Activated T-helper 1 cell treated with Interleukin-2 at 50 U/mL for 16 hours (primary cell): ENCODE measurements at regions not wholly inside any gene's neighbourhood (a gene's known extent, or its start where the extent isn't known, plus 50 kb on each side); places are given as distances from the start of the nearest gene placed in this dataset.
"Not testable (repeated sequence)": the region's sequence is repeated elsewhere in the genome, so short reads cannot be mapped to it uniquely, and the experiment has no call there.

Experiments
- DNase-seq: peaks from one replicate; pipeline ENCODE4 v3.0.0-alpha.2; 2020; ENCODE audit warnings: low read depth

- no peak for DNase-seq
Measured at GRCh38 chr21:17185674-17186073, 327.2 kb upstream of the CXADR start.

GRCh38 chr21:17189963-17190362, 322.9 kb upstream of the CXADR start:
- no peak for DNase-seq

DNA sequence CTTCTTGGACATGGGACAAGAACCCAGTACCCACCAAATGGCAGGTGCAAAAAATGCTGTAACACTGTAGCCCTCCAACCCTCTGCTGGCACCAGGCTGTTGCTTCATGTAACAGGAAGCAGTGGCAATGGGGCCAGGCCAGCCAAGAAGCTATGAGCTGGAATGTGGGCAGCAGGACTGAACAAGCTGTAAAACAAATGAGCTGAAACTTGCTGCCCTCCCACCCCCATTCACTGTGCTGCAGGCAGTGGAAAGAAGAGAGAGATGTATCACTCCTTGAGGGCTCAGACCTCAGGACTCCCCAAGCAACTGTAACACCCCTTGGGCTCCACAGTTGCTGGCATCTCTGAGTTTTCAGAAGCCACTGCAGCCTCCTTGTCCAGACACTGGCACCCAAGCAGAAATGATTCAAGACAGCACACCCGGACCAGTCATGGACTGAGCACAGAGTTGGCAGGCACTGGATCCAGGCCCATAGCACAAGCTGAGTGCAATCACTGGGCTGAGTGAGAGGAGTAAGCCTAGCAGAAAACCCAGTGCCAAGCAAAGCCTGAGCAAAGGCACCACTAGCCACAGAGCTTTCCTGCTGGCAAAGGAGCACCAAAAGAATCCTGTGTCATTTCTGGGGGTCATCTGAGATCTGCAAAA, 321.4 kb upstream of the CXADR start:
- DNase-seq: no peak

DNA sequence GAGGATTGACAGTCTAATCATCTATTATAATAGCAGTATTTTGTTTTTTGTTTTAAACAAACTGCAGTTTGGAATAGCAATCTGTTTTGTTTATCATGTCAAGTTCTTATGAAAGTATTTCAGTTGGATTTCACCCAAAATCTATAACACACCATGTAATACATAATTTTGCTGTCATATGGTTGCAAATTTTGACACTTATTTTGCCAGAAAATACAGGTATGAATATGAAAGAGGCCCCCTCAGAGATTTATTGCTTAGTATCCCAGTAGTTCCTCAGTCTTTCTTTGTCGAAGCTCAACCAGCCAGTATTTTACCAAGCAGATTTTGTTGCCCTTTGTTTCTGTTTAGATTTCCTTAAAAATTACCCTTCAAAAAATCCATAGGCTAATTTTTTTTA, 317.5 kb upstream of the CXADR start:
- DNase-seq: no peak

GRCh38 chr21:17195976-17196375, 316.9 kb upstream of the CXADR start:
- DNase-seq: no peak

DNA sequence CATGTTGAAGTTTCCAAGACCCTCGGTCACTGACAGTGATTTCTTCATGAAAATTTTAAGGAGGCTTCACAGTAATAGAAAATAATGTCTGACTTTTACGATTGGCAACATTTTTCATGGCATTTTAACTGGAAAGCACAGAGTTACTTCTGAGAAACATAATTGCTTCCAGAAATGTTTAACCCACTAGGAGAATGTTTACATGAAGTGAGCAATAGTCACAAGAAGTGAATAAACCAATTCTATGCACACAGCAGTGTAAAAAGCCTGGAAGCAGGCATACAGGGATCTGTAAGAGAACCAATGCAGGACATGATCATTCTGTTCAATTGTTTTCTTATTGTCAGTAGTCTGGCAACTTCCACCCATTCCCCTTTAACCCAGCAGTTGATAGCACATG, 316.2 kb upstream of the CXADR start:
- DNase-seq: no peak

DNA sequence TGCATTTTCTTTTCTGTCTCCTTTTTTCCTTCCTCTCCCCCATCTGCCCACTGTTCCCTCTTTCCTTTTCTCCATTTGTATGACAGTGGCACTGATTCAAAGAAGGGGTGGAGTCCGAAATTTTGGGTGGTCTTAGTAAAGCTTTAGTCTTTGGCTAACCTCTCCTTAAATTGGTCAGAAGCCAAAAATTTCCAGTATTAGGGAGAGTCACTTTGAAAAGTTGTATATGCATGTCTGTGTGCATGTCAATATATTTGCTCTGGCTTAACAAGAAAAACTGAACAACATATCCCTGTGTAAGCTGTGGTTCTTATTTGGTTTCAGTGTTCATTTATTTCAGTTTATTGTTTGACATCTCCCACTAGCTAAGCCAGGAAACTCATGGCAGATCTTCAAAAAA, 314.8 kb upstream of the CXADR start:
- no peak for DNase-seq

DNA sequence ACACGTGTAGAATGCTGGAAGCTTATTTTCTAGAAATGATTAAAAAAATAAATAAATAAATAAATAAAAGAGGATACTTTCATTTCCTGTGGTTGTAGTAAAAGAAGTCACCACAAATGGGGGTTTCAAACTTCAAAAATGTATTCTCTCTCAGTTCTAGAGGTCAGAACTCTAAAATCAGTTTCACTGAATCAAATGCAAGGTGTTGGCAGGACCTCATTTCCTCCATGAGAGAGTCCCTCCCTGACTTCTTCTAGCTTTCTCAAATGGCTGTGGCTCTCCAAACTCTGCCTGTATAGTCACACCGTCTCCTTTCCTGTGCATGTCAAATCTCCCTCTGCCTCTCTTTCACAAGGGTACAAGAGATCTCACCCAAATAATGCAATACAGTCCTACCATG, 312.6 kb upstream of the CXADR start:
- no peak for DNase-seq

GRCh38 chr21:17201741-17202260, 311.0 kb upstream of the CXADR start:
- DNase-seq: no peak

GRCh38 chr21:17214801-17215200, 298.0 kb upstream of the CXADR start:
- no peak for DNase-seq

- not testable (repeated sequence) for DNase-seq
Measured at GRCh38 chr21:17219050-17219449, 293.8 kb upstream of the CXADR start.

- no peak for DNase-seq
Measured at GRCh38 chr21:17231124-17231523, 281.7 kb upstream of the CXADR start.

GRCh38 chr21:17231771-17232170, 281.1 kb upstream of the CXADR start:
- DNase-seq: no peak

- no peak for DNase-seq
Measured at GRCh38 chr21:17238468-17238867, 274.4 kb upstream of the CXADR start.

DNA sequence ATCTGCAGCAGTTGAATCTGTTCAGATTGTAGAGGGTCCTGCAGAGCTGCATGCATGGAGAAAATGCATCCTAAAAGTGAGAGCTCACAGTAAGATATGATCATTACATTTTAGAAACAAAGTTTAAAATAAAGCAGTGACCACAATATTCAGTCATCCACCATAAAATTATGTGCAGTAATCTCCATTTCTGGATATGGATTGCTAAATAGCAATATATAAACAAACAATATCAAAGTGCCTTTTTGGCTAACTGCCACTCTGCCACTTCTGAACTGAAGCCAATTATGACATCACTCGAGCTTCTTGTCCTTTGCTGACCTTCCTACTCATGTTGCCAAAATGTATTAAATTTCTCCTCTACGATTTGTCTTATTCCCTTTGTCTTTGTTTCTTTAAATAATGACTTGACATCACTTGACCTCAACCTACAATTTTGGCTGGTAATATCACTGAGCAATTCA, 262.0 kb upstream of the CXADR start:
- no peak for DNase-seq

DNA sequence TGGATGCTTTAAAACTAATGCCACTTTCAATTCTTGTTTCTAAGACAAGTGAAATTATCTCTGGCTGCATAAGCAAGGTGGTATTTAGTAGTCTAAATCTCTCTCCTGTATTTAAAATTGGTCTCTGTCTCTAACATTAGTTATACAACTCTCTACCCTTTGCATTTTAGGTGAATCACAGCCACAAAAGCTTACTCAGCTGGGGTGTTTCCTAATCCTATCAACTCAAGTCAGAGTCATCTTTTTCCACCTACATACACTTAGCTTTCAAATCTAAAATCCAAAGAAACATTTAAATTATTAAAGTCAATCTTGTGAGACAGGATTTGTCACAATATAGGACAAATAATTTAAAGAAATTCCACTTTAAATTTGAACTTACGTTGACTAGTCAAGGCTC, 255.1 kb upstream of the CXADR start:
- DNase-seq: no peak

DNA sequence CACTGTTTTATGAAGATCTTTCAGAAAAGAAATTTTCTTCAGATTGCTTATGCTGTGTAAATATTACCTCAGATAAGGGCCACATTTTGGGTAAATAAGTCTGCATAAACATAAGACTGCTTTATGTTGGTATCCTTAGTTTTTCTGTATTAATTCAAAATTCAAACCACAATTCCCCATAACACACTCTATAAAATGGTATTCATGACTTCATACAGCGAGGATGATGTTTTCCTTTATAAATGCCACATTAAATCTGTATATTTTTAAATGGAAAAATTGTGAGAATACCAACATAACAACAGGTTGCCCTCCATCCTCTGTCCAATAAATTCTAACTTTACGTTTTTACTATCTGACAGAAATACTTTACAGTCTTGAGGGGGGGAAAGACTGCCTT, 248.7 kb upstream of the CXADR start:
- no peak for DNase-seq

- DNase-seq: no peak
Measured at GRCh38 chr21:17269760-17270159, 243.1 kb upstream of the CXADR start.

DNA sequence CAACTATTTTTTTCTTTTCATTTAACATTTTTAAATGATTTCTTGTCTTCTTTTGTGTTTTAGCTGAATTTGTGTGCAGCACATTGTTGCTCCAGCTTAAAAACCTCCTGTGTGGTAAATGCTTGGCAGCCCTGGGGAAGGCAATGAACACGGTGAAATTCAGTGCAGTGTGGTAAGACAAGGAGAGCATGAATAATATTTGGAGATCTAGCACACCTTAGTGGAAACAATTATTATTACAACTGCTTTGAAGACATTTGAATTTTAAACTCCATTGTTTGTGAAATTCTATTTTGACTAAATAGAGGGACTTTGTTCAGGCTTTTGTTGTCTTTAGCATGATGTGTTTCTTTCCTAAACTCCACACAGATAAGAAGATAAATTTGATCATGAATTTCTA, 242.6 kb upstream of the CXADR start:
- no peak for DNase-seq

- DNase-seq: no peak
Measured at GRCh38 chr21:17279663-17280062, 233.2 kb upstream of the CXADR start.

GRCh38 chr21:17293016-17293562, 219.8 kb upstream of the CXADR start:
- DNase-seq: not testable (repeated sequence)

DNA sequence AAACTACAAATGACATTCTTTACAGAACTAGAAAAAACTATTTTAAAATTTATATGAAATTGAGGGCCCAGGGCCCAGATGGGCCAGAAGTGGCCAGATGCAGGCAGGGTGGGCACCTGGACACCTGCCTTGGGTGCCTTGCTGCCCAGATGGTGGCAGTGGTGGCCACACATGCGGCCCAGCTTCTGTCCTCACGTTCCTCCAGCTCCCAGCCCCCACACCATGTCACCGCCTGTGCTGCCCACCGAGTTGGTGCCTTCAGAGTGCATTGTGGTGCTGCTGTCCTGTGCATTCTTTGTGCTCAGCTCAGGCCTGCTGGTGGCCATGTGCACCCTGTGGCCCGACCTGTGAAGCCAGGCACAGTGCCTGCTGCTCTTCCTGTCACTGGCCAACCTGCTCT, 216.8 kb upstream of the CXADR start:
- no peak for DNase-seq

GRCh38 chr21:17299576-17299975, 213.3 kb upstream of the CXADR start:
- DNase-seq: not testable (repeated sequence)

DNA sequence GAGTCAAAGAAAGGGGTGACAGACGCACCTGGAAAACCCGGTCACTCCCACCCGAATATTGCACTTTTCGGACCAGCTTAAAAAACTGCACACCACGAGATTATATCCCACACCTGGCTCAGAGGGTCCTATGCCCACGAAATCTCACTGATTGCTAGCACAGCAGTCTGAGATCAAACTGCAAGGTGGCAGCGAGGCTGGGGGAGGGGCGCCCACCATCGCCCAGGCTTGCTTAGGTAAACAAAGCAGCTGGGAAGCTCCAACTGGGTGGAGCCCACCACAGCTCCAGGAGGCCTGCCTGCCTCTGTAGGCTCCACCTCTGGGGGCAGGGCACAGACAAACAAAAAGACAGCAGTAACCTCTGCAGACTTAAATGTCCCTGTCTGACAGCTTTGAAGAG, 185.1 kb upstream of the CXADR start:
- not testable (repeated sequence) for DNase-seq
